ENCODE measurements at regions not wholly inside any gene's neighbourhood (a gene's known extent, or its start where the extent isn't known, plus 50 kb on each side); places are given as distances from the start of the nearest gene placed in this dataset.
"Not testable (repeated sequence)": the region's sequence is repeated elsewhere in the genome, so short reads cannot be mapped to it uniquely, and the experiment has no call there.

DNA sequence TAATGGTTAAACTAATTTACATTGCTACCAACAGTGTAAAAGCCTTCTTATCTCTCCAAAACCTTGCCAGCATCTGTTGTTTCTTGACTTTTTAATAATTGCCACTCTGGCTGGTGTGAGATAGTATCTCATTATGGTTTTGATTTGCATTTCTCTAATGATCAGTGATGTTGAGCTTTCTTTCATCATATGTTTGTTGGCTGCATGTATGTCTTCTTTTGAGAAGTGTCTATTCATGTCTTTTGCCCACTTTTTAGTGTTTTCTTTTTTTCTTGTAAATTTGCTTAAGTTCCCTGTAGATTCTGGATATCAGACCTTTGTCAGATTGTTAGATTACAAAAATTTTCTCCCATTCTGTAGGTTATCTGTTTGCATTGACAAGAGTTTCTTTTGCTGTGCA is 77.0 kb upstream of the MANSC4 start:
- TF ChIP-seq, protein P1, sequence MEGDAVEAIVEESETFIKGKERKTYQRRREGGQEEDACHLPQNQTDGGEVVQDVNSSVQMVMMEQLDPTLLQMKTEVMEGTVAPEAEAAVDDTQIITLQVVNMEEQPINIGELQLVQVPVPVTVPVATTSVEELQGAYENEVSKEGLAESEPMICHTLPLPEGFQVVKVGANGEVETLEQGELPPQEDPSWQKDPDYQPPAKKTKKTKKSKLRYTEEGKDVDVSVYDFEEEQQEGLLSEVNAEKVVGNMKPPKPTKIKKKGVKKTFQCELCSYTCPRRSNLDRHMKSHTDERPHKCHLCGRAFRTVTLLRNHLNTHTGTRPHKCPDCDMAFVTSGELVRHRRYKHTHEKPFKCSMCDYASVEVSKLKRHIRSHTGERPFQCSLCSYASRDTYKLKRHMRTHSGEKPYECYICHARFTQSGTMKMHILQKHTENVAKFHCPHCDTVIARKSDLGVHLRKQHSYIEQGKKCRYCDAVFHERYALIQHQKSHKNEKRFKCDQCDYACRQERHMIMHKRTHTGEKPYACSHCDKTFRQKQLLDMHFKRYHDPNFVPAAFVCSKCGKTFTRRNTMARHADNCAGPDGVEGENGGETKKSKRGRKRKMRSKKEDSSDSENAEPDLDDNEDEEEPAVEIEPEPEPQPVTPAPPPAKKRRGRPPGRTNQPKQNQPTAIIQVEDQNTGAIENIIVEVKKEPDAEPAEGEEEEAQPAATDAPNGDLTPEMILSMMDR (IDR thresholded peaks at IDR 0.05), result not testable (repeated sequence)
- not testable (repeated sequence) for TF ChIP-seq POLR2A, POLR2AphosphoS5 (IDR thresholded peaks at IDR 0.05)

All from prostate gland (tissue), 2 donors.